ENCODE measurements at regions not wholly inside any gene's neighbourhood (a gene's known extent, or its start where the extent isn't known, plus 50 kb on each side); places are given as distances from the start of the nearest gene placed in this dataset.
A peak's percentile ranks its signal among the peaks of the same experiment; 100 is the strongest.

- Histone ChIP-seq H3K4me2 (ENCODE audit: extremely low read depth, insufficient read depth, low read length) (no peak overlapping the region), H3K9me3 (ENCODE audit: control insufficient read depth, insufficient read depth, low read depth, low read length) (no peaks in the 10 kb centered on the region), H3K27me3 (ENCODE audit: control insufficient read depth, insufficient read depth, low read length) (peaks cover 9% of the 10 kb centered on the region), H3K27ac (ENCODE audit: insufficient read depth, low read length) (no peak overlapping the region), H3K4me1 (ENCODE audit: control insufficient read depth, extremely low read depth, insufficient read depth, low read length) (peaks cover 14% of the 10 kb centered on the region), H3K4me3 (replicated peaks in 1 of 4; ENCODE audit: control extremely low read depth in 1 of 4, insufficient read depth in 1 of 4, low read depth in 3 of 4, low read length in 4 of 4) (no peak overlapping the region), H3K36me3 (ENCODE audit: control insufficient read depth, insufficient read depth, low read length) (no peaks in the 10 kb centered on the region), H2AFZ (ENCODE audit: low read length) (no peak overlapping the region), H3K9ac (ENCODE audit: insufficient read depth, low read length) (no peak overlapping the region), H4K20me1 (ENCODE audit: control insufficient read depth, extremely low read depth, insufficient read depth, low read length) (no peaks in the 10 kb centered on the region), H3K79me2 (ENCODE audit: control insufficient read depth, insufficient read depth, low read length) (no peaks in the 10 kb centered on the region)
- TF ChIP-seq EZH2 (IDR thresholded peaks at IDR 0.05; ENCODE audit: low read length, missing control alignments) = no peak
- no peak for TF ChIP-seq CTCF (conservative IDR thresholded peaks at IDR 0.05 in 1 of 2, IDR thresholded peaks at IDR 0.05 in 1 of 2; ENCODE audit: low read depth in 1 of 2, low read length in 2 of 2)
- DNase-seq (ENCODE audit: low read depth in 2 of 2) = peak in 1 of 2 donors; percentile 77
Measured at GRCh38 chr3:64441861-64442260, 216.6 kb upstream of the PRICKLE2 start.

GRCh38 chr3:64440498-64440897 lies 215.2 kb upstream of the PRICKLE2 start:
- Histone ChIP-seq H3K9me3 (ENCODE audit: control insufficient read depth, insufficient read depth, low read depth, low read length) (no peaks in the 10 kb centered on the region), H3K4me2 (ENCODE audit: extremely low read depth, insufficient read depth, low read length) (peak overlapping the region; percentile 23), H2AFZ (ENCODE audit: low read length) (no peak overlapping the region), H3K36me3 (ENCODE audit: control insufficient read depth, insufficient read depth, low read length) (no peaks in the 10 kb centered on the region), H3K4me3 (replicated peaks in 1 of 4; ENCODE audit: control extremely low read depth in 1 of 4, insufficient read depth in 1 of 4, low read depth in 3 of 4, low read length in 4 of 4) (no peak overlapping the region), H3K9ac (ENCODE audit: insufficient read depth, low read length) (no peak overlapping the region), H4K20me1 (ENCODE audit: control insufficient read depth, extremely low read depth, insufficient read depth, low read length) (no peaks in the 10 kb centered on the region), H3K27ac (ENCODE audit: insufficient read depth, low read length) (no peak overlapping the region), H3K27me3 (ENCODE audit: control insufficient read depth, insufficient read depth, low read length) (peaks cover 3% of the 10 kb centered on the region), H3K4me1 (ENCODE audit: control insufficient read depth, extremely low read depth, insufficient read depth, low read length) (peaks cover 14% of the 10 kb centered on the region), H3K79me2 (ENCODE audit: control insufficient read depth, insufficient read depth, low read length) (no peaks in the 10 kb centered on the region)
- peak; percentile 91 to 94 for DNase-seq (ENCODE audit: low read depth in 2 of 2)
- TF ChIP-seq CTCF (conservative IDR thresholded peaks at IDR 0.05 in 1 of 2, IDR thresholded peaks at IDR 0.05 in 1 of 2; ENCODE audit: low read depth in 1 of 2, low read length in 2 of 2) = no peak
- TF ChIP-seq EZH2 (IDR thresholded peaks at IDR 0.05; ENCODE audit: low read length, missing control alignments) = no peak

GRCh38 chr3:64438812-64439211 lies 213.5 kb upstream of the PRICKLE2 start:
- no peaks in the 10 kb centered on the region for H3K36me3 ChIP-seq (ENCODE audit: control insufficient read depth, insufficient read depth, low read length)
- no peak overlapping the region for H2AFZ ChIP-seq (ENCODE audit: low read length)
- no peaks in the 10 kb centered on the region for H3K27me3 ChIP-seq (ENCODE audit: control insufficient read depth, insufficient read depth, low read length)
- H3K9ac ChIP-seq (ENCODE audit: insufficient read depth, low read length) = no peak overlapping the region
- H3K4me2 ChIP-seq (ENCODE audit: extremely low read depth, insufficient read depth, low read length) = no peak overlapping the region
- TF ChIP-seq CTCF (conservative IDR thresholded peaks at IDR 0.05 in 1 of 2, IDR thresholded peaks at IDR 0.05 in 1 of 2; ENCODE audit: low read depth in 1 of 2, low read length in 2 of 2) (no peak), EZH2 (IDR thresholded peaks at IDR 0.05; ENCODE audit: low read length, missing control alignments) (no peak)
- H3K4me3 ChIP-seq (replicated peaks in 1 of 4; ENCODE audit: control extremely low read depth in 1 of 4, insufficient read depth in 1 of 4, low read depth in 3 of 4, low read length in 4 of 4) = no peak overlapping the region
- no peaks in the 10 kb centered on the region for H4K20me1 ChIP-seq (ENCODE audit: control insufficient read depth, extremely low read depth, insufficient read depth, low read length)
- H3K27ac ChIP-seq (ENCODE audit: insufficient read depth, low read length) = no peak overlapping the region
- no peak for DNase-seq (ENCODE audit: low read depth in 2 of 2)
- H3K9me3 ChIP-seq (ENCODE audit: control insufficient read depth, insufficient read depth, low read depth, low read length) = no peaks in the 10 kb centered on the region
- no peaks in the 10 kb centered on the region for H3K79me2 ChIP-seq (ENCODE audit: control insufficient read depth, insufficient read depth, low read length)
- H3K4me1 ChIP-seq (ENCODE audit: control insufficient read depth, extremely low read depth, insufficient read depth, low read length) = peaks cover 11% of the 10 kb centered on the region
